GM18499 (cell line): ENCODE measurements at regions not wholly inside any gene's neighbourhood (a gene's known extent, or its start where the extent isn't known, plus 50 kb on each side); places are given as distances from the start of the nearest gene placed in this dataset.

Experiments
- ATAC-seq: cut with Tn5 transposase; IDR thresholded peaks from one replicate; pipeline ENCODE4 v1.9.1; 2021; ENCODE audit warnings: moderate number of reproducible peaks; ENCODE audit not compliant: insufficient read depth, unreplicated experiment

DNA sequence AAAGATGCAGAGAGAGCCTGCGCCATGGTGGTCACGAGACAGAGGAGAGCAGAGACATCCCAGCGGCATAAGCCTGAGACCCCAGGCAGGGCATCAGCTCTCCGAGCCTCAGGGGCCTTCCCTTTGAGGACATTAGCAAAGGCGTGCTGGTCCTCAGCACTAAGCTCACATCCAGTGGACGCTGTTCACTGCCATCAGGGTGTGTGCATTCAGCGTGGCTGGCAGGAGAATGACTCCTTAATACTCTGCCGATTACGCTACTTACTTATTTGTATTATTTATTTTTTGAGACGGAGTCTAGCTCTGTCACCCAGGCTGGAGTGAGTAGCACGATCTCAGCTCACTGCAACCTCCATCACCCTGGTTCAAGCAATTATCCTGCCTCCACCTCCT is 290.2 kb downstream of the KLF6 start:
- no peak for ATAC-seq

DNA sequence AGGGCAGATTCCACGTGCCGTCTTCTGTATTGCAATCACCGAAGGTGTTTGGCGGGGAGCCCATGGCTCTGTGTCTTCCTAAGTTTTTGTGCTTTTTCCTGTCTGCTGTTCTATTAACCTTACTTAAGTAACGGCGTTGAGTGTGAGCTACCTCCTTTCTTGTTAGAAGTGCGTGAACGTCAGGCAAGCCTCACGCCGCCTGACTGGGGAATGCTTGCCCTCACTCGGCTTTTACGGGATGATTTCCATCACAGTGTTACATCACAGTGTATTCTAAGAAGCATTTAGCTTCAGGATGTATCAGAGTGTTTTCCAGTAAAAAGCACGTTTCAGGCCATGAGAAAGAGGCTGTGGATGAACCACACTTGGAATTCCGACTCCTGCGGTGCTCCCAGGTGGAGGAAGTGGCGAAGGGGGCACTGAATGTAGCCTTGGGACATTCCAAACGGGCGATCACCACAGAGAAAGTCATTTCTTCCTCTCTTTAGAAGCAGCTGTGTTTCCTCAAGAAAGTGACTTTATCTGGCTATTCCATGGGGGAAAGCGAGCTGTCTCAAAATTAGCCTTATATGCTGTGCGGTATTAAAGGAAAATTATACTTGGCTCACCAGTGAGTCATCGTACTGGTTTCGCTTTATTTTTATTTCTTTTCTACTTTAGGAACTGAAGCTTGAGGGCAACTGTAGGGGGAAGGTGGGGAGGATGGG is 290.7 kb downstream of the KLF6 start:
- no peak for ATAC-seq

DNA sequence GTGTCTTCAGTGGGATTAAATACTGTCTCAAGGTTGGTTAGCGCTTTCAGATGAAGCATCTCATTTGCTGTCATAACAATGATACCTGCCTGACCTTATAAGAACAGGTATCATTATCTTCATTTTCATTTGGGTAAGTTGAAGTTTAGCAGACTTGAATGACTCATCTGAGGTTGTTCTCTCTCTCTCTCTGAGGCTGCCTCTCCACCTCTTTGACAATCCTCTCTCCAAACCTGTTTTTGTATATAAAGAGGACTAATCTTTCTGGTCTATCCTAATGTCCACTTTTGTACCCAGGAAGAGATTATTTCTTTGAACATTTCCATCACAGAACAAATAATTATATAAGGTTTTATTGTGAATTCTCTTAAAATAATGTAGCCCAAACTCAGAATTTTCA is 291.4 kb downstream of the KLF6 start:
- no peak for ATAC-seq

DNA sequence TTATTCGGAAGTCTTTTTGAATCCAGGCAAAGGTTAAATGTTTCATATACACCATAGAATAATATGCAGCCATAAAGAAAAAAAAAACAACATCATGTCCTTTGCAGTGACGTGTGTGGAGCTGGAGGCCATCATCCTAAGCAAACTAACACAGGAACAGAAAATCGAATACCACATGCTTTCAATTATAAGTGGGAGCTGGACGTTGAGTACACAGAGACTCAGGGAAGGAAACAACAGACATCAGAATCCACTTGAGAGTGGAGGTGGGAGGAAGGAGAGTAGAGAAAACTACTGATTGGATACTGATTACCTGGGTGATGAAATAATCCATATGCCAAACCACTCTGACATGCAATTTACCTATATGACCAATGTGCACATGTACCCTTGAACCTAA is 293.4 kb downstream of the KLF6 start:
- no peak for ATAC-seq

DNA sequence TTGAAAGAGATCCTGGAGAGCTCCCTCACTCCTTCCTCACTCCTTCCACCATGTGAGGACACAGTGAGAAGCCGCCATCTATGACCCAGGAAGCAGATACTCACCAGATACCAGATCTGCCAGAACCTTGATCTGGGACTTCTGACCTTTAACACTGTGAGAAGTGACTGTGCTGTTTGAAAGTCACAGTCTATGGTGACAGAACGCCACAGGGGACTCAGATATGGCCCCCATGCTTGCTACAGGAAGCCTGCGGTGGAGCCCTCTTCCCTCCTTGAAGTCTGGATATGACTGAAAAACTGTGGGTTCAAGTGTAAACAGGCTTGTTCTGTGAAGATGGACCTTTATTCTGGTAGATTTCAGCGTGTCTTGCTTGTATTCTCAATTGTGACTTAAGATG is 297.8 kb downstream of the KLF6 start:
- ATAC-seq = no peak

DNA sequence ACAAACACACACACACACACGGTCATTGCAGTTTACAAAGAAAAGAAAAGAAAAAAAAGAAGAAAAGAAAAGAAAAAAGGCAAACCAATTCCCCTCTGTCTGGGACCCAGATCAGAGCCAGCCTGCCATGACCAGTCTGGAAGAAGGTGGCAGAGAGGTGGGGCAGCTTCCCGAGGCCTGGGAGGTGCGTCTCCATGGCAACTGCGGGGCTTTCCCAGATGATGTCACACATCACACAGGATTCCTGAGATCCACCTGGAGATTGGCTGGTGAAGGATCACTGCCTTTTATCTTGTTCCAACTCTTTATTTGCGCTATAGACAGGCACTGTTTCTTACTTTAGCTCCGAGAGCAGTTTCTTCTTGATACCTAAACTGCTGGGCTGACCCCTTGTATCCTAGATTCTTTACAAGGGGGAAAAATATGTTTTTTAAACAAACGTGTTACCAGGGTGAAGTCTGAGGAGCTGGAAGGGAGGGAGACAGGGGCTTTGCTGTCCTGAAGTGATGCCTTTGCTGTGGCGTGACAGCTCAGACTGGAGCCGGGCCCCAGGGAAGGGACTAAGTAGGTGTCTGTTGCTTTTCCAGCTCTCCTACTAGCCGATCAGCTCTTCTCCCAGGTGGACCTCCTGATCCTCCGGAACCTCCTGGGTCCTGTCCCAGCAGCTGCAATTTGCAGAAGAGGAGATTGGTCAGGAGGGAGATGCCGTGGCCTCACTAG is 298.5 kb downstream of the KLF6 start:
- ATAC-seq = no peak

DNA sequence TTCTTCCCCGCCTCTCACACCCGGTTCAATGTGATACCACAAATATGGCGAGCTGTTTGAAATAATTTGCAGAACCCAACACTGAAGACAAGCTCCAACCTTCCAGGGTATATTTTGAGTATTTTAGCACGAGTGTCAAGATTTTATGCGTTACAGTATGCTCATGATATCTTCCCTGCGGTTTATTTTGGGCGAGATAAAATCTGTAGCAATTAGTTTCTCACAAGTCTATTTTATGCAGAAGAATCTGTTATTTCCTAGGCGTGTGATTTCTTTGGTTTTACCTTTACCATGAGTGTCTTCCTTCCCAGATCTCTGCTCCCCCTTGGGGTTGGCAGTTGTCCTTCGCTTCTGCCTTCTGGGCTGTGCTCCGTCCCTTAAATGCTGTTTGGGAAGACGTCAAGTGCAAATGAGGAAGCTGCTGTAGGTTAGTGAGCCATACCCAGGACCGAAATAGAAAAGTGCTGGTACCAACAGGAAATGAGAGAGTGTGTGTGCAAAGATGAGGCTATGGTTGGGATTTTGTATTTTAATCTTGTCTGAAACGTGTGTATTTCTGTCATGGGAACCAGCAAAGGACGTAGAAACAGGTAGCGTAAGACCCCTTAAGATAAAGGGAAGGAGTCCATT is 299.8 kb downstream of the KLF6 start:
- no peak for ATAC-seq

DNA sequence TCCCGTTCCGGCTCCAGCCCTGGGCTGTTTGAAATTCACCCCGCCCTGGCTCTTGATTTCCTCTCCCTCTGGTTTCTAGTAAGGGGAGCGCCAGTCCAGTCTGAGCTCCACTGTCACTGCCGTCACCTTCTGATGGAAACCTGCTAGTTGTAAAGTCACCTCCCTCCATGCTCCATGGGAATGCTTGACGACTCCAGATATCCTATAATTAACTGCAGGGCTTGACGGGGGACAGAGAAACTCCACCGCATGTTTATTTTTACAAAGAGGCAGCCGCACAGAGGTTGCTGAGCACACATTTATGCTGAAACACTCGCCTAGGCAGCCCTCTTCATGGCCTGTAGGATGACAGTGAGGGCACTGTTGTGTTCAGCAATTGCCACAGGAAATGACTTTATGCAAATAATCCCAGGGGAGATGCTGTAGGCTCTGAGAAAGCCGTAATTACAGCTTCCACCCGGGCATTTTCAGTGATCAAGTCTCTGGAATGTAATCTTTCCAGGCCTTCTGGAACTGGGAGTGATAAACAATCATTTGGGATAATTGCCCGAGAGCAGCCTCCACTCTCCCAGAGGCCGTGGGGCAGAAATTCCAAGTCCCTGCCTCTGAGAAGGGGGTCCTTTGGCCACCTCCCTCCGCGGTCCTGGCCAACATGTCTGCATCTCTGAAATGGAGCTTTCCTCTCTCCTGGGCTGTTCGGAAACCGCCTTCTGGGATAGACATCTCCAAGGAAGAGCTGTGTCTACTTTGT is 300.5 kb downstream of the KLF6 start:
- peak; percentile 45 for ATAC-seq

DNA sequence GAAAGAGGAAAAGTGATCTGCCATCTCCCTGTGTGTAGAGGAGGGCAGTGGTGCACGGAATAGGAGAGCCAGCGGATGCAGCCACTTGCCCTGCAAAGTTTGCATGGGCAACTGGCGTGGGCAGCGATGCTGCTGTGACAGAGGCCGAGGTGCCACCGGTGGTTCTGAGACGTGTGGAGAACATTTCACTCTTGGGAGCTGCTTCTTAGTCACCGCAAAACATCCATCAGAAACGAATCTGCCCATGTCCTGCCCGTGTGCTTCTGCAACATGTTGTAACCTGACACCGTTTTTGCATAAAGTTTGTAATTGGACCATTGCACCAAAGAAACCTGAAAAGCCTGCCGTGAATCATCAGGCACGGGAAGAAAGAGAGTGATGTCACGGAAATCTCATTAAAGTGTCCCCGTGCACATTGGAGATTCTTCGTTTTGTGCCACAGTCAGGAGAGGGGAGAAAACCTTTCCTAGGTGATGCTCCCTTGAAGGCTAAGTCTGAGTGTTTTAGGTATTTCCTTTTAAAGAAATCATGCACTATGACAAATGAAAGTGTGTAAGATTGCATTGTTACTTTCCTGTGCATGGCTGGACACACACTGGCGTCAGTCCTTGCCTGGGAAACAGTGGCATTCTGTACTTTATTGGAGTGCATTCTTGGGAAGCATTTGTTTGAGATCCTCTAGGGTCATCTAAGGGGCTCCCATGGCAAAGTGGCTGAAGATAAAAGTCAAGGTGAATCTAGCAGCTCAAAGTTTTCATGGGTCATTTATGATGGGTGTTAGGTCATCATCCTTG is 302.6 kb downstream of the KLF6 start:
- ATAC-seq = no peak

DNA sequence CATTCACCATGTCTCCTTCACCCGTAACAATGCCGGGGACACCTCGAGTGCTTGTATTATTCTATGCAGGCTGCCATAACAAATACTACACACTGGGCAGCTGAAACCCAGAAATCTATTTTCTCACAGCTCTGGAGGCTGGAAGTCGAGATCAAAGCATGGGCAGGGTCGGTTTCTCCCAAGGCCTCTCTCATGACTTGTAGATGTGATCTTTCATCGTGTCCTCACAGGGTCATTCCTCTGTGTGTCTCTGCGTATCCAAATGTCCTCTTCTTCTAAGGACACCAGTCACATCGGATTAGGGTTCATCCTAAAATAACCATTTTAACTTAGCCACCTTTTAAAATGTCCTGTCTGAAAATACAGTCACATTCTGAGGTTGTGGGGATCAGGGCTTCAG is 303.5 kb downstream of the KLF6 start:
- ATAC-seq = no peak

DNA sequence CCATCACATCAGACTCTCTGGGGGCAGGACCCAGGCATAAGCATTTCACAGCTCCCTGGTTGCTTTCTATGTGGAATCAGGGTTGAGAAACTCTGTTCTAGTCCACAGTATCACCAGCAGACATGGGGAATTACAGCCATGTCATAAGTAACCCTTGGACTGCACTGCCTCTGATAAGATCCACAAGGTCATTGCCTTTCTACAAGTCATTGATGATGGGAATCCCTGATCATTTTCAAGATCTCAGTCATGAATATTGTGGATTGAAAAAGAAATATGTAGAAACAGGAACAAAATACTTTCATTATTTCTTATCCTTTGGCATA is 304.1 kb downstream of the KLF6 start:
- no peak for ATAC-seq

DNA sequence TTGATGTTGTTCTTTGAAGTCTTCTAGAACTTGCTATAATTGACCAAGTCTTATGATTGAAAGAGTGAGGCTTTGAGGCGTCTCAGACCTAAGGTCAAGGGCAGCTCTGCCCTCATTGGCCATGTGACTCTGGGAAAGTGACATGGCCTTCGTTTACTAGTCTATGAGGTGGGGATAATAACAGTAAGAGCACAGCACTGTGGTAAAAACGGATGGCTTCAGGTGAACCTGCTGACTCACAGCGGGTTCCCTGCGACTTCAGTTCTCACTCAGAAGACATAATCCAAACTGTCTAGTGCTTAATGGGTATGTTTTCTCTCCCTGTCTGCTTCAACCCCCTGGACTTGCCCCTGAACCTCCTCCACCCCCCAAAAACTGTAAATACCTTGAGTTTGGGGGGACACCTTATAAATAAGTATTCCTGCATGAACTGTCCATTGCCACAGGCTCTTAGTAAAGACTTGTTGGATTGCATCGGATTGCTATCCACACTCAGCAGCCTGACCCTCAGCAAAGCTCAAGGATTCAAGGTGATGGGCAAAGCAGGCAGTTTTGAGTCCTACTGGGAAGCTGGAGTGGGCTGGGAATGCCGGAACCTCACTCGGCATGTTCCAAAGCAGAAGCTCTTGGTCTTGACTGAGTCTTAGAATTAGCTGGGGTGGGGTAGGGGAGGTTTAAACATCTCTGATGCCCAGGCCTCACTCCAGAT is 304.6 kb downstream of the KLF6 start:
- no peak for ATAC-seq

DNA sequence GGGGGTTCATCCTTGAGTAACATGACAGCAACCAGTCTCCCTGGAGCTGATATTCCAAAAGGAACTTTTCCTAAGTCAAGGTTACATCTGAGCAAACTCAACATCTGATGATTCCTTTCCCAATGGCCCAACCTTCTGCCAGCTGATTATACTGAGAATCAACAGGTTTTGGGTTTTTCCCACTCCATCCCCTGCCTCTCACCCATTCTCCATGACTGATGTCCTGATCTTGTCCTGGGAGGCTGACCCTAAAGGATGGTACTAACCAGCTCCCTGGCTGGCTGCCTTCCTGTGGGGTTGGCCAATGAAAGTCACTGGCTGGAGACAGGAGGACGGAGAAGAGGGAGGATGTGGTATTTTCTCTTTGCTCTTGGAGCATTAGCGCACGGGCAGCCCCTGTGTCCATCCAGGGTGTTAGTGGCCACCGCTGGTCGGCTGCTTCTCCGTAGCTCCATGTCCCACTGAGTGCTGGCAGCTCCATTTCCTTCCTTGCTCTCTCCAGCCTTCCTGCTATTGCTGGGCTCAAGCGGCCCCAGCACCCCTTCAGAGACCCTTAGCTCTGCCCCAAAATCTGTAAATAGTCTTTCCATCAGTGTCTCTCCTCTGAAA is 306.2 kb upstream of the PITRM1 start:
- ATAC-seq = no peak

DNA sequence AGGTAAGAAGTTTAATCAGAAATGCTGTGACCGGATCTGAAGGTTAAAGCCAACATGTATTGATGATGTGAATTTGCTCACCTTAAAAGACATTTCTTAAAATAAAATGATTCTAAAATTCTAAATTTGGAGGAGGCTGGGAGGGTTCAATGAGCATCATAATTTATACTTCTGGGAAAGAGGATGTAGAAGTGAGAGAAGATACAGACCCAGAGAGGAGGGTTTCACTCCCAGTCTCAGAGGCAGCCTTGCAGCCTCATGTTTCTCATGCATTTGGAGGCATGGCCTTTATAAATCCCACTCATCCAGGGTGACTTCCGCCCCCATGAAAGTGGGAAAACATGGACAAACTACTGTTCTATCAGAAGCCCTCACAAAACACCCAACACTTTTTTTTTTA is 305.6 kb upstream of the PITRM1 start:
- no peak for ATAC-seq

DNA sequence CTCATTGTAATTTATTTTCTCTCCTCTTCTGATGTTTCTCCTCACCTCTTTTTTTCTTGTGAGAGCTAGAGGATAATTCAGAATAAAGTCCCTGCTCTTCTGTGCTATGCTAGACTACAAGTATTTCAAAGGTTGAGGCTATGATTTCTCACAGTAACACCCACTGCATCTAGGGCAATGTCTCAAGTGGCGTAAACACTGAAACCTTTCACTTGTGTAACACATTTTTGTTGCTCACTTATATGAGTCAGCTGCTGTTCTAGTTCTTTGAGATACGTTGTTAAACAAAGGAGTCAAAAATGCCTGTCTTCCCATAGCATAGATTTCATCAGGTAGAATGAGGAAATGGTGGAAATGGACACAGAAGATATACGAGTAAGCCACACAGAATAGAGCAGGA is 305.1 kb upstream of the PITRM1 start:
- no peak for ATAC-seq

DNA sequence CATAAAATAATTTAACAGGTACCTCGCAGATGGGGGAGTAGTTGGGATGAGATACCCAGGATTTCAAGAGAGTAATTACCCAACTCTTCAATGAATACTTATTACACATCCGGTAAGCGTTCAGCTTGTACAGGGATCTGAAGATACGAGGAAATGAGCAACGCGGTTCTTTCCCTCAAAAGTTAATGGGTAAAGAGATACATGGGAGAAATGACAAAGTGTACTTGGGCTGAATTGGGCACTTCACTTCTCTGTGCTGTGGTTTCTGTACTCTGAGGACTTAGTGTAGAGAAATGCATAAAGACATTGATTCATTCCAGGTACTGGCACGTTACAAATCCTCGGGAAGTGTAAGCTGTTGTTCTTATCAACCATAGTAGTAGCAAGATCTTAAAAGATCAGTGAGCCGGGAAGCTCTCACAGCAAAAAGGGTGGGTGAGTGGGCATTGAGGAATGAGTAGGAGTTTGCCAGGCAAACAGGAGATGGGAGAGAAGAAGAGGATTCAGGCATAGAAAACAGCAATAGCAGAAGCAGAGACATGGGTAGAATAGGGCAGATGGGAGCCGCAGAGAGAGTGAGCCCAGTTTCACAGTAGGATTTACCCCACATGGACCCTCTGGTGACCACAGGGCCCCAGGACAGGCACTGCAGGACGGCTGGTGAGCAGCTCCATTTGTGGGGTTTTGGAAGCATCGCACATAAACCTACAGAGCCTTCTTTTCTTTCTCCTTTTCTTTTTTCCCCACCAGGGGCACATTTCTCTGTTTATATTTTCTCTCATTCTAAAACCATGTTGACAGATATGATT is 304.3 kb upstream of the PITRM1 start:
- no peak for ATAC-seq

DNA sequence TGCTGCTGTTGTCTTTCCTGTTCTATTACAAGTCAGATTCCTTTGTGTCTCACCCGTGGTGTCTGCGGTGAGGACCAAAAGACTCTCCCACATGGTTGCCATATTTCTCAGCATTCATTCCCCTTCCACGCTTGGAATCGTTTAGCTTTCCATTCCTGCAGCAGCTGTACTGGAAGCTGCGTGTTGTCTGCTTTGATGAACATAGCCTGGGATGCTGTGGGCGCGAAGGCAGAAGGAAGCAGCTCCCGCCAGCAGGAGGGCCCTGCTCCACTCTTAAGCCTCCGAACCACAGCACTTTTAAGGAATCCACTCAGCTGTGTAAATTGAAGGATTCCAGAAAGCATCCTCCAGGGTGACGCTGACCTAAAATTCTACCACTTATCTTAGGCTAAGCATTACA is 303.6 kb upstream of the PITRM1 start:
- no peak for ATAC-seq

DNA sequence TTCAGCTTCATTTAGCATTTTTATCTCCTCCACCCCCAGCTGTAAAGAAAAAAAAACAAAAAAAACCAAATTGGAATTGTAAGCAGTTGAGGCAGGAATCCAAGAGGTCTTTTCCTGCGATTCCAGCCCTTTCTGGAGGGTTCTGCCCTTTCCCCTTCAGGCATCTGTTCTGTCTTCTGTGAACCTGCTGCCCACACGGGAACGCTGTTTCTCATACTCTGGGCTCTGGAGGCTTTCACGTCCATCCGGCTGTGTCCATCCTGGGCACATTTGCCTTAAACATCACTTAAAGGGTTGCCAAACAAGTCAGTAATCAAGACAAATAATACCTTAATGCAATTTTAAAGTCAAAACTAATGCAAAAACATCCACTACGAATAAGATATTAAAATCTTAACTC is 302.8 kb upstream of the PITRM1 start:
- no peak for ATAC-seq

DNA sequence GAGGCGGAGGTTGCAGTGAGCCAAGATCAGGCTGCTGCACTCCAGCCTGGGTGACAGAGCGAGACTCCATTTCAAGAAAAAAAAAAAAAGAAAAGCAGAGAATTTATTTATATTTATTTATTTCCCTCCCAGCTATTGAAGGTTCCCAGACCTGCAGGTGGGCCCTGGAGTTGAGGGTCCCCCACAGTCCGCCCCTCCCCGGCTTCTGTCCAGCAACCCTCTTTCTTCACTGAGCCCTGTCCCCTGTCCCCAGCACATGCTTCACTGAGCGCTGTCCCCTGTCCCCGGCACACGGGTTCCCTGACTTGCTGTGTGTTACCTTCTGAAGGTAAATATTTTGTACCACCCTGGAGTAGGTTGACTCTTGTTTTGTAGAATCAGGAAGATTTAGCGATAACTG is 301.7 kb upstream of the PITRM1 start:
- ATAC-seq = no peak
